HEK293T (cell line): ENCODE measurements at regions not wholly inside any gene's neighbourhood (a gene's known extent, or its start where the extent isn't known, plus 50 kb on each side); places are given as distances from the start of the nearest gene placed in this dataset.
"Not testable (repeated sequence)": the region's sequence is repeated elsewhere in the genome, so short reads cannot be mapped to it uniquely, and the experiment has no call there.

Source experiments
- FOXM1 ChIP-seq: fragments of 450-650 bp; IDR thresholded peaks from 2 replicates; pipeline ENCODE4 v1.6.1; 2017; ENCODE audit warnings: mild to moderate bottlenecking, borderline replicate concordance
- LEF1 ChIP-seq: fragments of 450-650 bp; IDR thresholded peaks from 2 replicates; pipeline ENCODE4 v1.6.1; 2017; ENCODE audit warnings: mild to moderate bottlenecking, borderline replicate concordance
- PKNOX1 ChIP-seq: fragments of 450-650 bp; IDR thresholded peaks from 2 replicates; pipeline ENCODE4 v1.6.1; 2016
- SP1 ChIP-seq: fragments of 450-650 bp; IDR thresholded peaks from 2 replicates; pipeline ENCODE4 v1.6.1; 2017
- SUZ12 ChIP-seq: fragments of 450-650 bp; IDR thresholded peaks from 2 replicates; pipeline ENCODE4 v1.6.1; 2016; ENCODE audit warnings: mild to moderate bottlenecking
- TARDBP ChIP-seq: fragments of 450-650 bp; IDR thresholded peaks from 2 replicates; pipeline ENCODE4 v1.6.1; 2016

GRCh38 chr7:91395313-91395712 lies 131.1 kb downstream of the FZD1 start:
- TF ChIP-seq SP1, TARDBP, FOXM1, SUZ12, PKNOX1, LEF1: not testable (repeated sequence)
